Fibroblast of lung (primary cell): ENCODE measurements at regions not wholly inside any gene's neighbourhood (a gene's known extent, or its start where the extent isn't known, plus 50 kb on each side); places are given as distances from the start of the nearest gene placed in this dataset.

ENCODE experiments used
- DNase-seq, 2 donors: peaks; one replicate each; pipeline versions ENCODE4 v3.0.0 to v3.0.0-alpha.2; 2010; ENCODE audit warnings: low read depth in 2 of 2
- H2AFZ ChIP-seq: 2 replicates; pipeline ENCODE4 v1.5.1; 2012; ENCODE audit warnings: low read length, control low read depth, inconsistent platforms
- H3K27ac ChIP-seq: 2 replicates; pipeline ENCODE4 v1.5.1; 2011; ENCODE audit warnings: low read length, control low read depth; ENCODE audit not compliant: insufficient read depth
- H3K27me3 ChIP-seq: 2 replicates; pipeline ENCODE4 v1.5.1; 2011; ENCODE audit warnings: mild to moderate bottlenecking, low read length; ENCODE audit not compliant: control insufficient read depth, insufficient read depth
- H3K36me3 ChIP-seq: 2 replicates; pipeline ENCODE4 v1.5.1; 2011; ENCODE audit warnings: low read length; ENCODE audit not compliant: control insufficient read depth, insufficient read depth
- H3K4me1 ChIP-seq: 2 replicates; pipeline ENCODE4 v1.5.1; 2011; ENCODE audit warnings: low read length; ENCODE audit not compliant: control insufficient read depth, insufficient read depth; ENCODE audit errors: extremely low read depth
- H3K4me2 ChIP-seq: 2 replicates; pipeline ENCODE4 v1.5.1; 2011; ENCODE audit warnings: low read length, control low read depth; ENCODE audit not compliant: insufficient read depth; ENCODE audit errors: extremely low read depth
- H3K4me3 ChIP-seq, 4 experiments: fragments of 200-600 bp in 1 of 4; sonication (generic) in 1 of 4; replicated peaks in 1 of 4; 2 replicates each; pipeline ENCODE4 v1.5.1; 2011 to 2016; ENCODE audit warnings: low read length in 4 of 4, low read depth in 3 of 4, mild to moderate bottlenecking in 3 of 4, control low read depth in 2 of 4, inconsistent platforms in 1 of 4, mixed read lengths in 1 of 4; ENCODE audit not compliant: insufficient read depth in 1 of 4; ENCODE audit errors: control extremely low read depth in 1 of 4
- H3K79me2 ChIP-seq: 2 replicates; pipeline ENCODE4 v1.5.1; 2012; ENCODE audit warnings: mild to moderate bottlenecking, low read length, inconsistent platforms; ENCODE audit not compliant: control insufficient read depth, insufficient read depth
- H3K9ac ChIP-seq: 2 replicates; pipeline ENCODE4 v1.5.1; 2011; ENCODE audit warnings: mild to moderate bottlenecking, low read length, control low read depth; ENCODE audit not compliant: insufficient read depth
- H3K9me3 ChIP-seq: 2 replicates; pipeline ENCODE4 v1.5.1; 2012; ENCODE audit warnings: low read depth, low read length; ENCODE audit not compliant: control insufficient read depth, insufficient read depth
- H4K20me1 ChIP-seq: 2 replicates; pipeline ENCODE4 v1.5.1; 2011; ENCODE audit warnings: low read length; ENCODE audit not compliant: control insufficient read depth, insufficient read depth; ENCODE audit errors: extremely low read depth
- EZH2 ChIP-seq: IDR thresholded peaks from 2 replicates; pipeline ENCODE4 v1.5.1; 2012; ENCODE audit warnings: low read length, control low read depth, mild to moderate bottlenecking; ENCODE audit errors: missing control alignments
- TF ChIP-seq, protein P1 (sequence below), 2 donors: IDR thresholded peaks in 1 of 2; conservative IDR thresholded peaks in 1 of 2; 1 replicate in 1 of 2; 2 replicates in 1 of 2; pipeline ENCODE4 v1.5.1; 2011 to 2012; ENCODE audit warnings: low read length in 2 of 2, control low read depth in 1 of 2, inconsistent platforms in 1 of 2, low read depth in 1 of 2, mild to moderate bottlenecking in 1 of 2

DNA sequence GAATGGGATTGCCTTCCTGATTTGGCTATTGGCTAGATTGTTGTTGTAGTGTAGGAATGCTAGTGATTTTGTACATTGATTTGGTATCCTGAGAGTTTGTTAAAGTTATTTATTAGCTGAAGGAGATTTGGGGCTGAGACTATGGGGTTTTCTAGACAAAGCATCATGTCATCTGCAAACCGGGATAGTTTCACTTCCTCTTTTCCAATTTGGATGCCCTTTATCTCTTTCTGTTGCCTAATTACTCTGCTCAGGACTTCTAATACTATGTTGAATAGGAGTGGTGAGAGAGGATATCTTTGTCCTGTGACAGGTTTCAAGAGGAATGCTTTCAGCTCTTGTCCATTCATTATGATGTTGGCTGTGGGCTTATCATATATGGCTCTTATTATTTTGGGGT lies 265.7 kb upstream of the MGAT4C start:
- Histone ChIP-seq H4K20me1 (no peaks in the 10 kb centered on the region), H3K4me2 (no peak overlapping the region), H3K27me3 (no peaks in the 10 kb centered on the region), H3K27ac (no peak overlapping the region), H3K9ac (no peak overlapping the region), H3K36me3 (no peaks in the 10 kb centered on the region), H2AFZ (no peak overlapping the region), H3K9me3 (no peaks in the 10 kb centered on the region), H3K4me1 (no peaks in the 10 kb centered on the region), H3K79me2 (no peaks in the 10 kb centered on the region), H3K4me3 (no peak overlapping the region)
- no peak for DNase-seq
- TF ChIP-seq, protein P1, sequence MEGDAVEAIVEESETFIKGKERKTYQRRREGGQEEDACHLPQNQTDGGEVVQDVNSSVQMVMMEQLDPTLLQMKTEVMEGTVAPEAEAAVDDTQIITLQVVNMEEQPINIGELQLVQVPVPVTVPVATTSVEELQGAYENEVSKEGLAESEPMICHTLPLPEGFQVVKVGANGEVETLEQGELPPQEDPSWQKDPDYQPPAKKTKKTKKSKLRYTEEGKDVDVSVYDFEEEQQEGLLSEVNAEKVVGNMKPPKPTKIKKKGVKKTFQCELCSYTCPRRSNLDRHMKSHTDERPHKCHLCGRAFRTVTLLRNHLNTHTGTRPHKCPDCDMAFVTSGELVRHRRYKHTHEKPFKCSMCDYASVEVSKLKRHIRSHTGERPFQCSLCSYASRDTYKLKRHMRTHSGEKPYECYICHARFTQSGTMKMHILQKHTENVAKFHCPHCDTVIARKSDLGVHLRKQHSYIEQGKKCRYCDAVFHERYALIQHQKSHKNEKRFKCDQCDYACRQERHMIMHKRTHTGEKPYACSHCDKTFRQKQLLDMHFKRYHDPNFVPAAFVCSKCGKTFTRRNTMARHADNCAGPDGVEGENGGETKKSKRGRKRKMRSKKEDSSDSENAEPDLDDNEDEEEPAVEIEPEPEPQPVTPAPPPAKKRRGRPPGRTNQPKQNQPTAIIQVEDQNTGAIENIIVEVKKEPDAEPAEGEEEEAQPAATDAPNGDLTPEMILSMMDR (conservative IDR thresholded peaks at IDR 0.05 in 1 of 2, IDR thresholded peaks at IDR 0.05 in 1 of 2; ENCODE audit: low read depth in 1 of 2, low read length in 2 of 2), result no peak

DNA sequence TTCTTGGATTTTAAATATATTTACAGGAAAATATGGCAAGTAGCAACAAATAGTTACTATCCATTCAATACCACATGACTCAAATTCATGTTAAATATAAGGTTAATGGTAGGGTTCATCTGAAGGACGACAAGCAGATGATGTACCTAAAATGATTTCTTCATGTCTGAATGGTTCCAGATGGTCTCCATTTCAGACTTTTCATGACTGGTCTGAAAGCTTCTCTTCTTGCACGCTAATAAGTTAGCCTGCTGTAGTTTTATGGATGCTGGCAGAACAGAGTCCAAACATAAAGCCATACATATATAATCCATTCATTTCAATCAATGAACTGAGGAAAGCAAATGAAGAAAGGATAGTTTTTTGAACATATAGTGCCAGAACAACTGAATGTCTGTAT lies 257.0 kb upstream of the MGAT4C start:
- Histone ChIP-seq H3K79me2 (no peaks in the 10 kb centered on the region), H3K27me3 (no peaks in the 10 kb centered on the region), H3K9ac (no peak overlapping the region), H3K36me3 (no peaks in the 10 kb centered on the region), H3K4me1 (no peaks in the 10 kb centered on the region), H4K20me1 (no peaks in the 10 kb centered on the region), H3K9me3 (no peaks in the 10 kb centered on the region), H3K4me2 (no peak overlapping the region), H3K27ac (no peak overlapping the region), H2AFZ (no peak overlapping the region), H3K4me3 (no peak overlapping the region)
- DNase-seq, result peak in 1 of 2 donors; percentile 36
- TF ChIP-seq EZH2, result no peak
- TF ChIP-seq, protein P1 (conservative IDR thresholded peaks at IDR 0.05 in 1 of 2, IDR thresholded peaks at IDR 0.05 in 1 of 2; ENCODE audit: low read depth in 1 of 2, low read length in 2 of 2), result no peak

DNA sequence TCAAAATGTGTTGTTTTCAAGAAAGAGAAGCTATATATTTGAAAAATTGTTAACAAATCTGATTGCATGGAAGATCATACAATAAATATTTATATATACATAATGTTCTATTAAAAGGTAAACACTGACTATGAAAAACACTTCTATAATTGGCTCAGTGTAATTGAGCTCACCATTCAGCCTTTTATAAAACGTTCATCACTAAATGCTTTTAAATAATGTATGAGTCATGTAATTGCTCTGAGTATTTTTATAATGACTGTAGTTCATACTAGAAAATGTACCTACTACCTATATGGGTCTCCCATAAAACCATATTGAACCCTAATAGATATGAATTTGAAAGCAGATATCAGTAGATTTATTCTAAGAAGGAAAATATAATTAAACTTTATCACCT lies 240.4 kb upstream of the MGAT4C start:
- H3K27ac ChIP-seq, result no peak overlapping the region
- H3K27me3 ChIP-seq, result no peaks in the 10 kb centered on the region
- H3K4me3 ChIP-seq, result no peak overlapping the region
- no peak for DNase-seq
- no peak overlapping the region for H2AFZ ChIP-seq
- TF ChIP-seq EZH2, result no peak
- no peaks in the 10 kb centered on the region for H3K79me2 ChIP-seq
- H4K20me1 ChIP-seq, result no peaks in the 10 kb centered on the region
- H3K9me3 ChIP-seq, result no peaks in the 10 kb centered on the region
- no peak overlapping the region for H3K9ac ChIP-seq
- H3K36me3 ChIP-seq, result no peaks in the 10 kb centered on the region
- H3K4me1 ChIP-seq, result no peaks in the 10 kb centered on the region
- no peak overlapping the region for H3K4me2 ChIP-seq
